HepG2 (cell line): ENCODE measurements at regions not wholly inside any gene's neighbourhood (a gene's known extent, or its start where the extent isn't known, plus 50 kb on each side); places are given as distances from the start of the nearest gene placed in this dataset.

Source experiments
- ARNT ChIP-seq: fragments of 450-650 bp; IDR thresholded peaks from 2 replicates; pipeline ENCODE4 v1.6.1; 2017
- EHMT2 ChIP-seq: fragments of 200-600 bp; sonication (generic); IDR thresholded peaks from 2 replicates; pipeline ENCODE4 v1.7.0; 2017; ENCODE audit warnings: antibody characterized with exemption, low read depth, low read length, borderline replicate concordance
- GATAD2A ChIP-seq: IDR thresholded peaks from 2 replicates; pipeline ENCODE4 v1.6.1; 2016
- NBN ChIP-seq: fragments of 450-650 bp; conservative IDR thresholded peaks from 2 replicates; pipeline ENCODE4 v1.6.1; 2017
- RBAK ChIP-seq: sonication (generic); formaldehyde crosslinking; IDR thresholded peaks from 2 replicates; pipeline ENCODE4 v1.5.1; 2020; ENCODE audit warnings: mild to moderate bottlenecking, missing genetic modification reagents
- RCOR2 ChIP-seq: IDR thresholded peaks from 2 replicates; pipeline ENCODE4 v1.6.1; 2016; ENCODE audit warnings: missing biosample characterization, missing genetic modification reagents
- SAP130 ChIP-seq: IDR thresholded peaks from 2 replicates; pipeline ENCODE4 v1.6.1; 2016; ENCODE audit warnings: low read depth
- TP53 ChIP-seq: sonication (generic); formaldehyde crosslinking; conservative IDR thresholded peaks from 2 replicates; pipeline ENCODE4 v1.4.0; 2020; ENCODE audit warnings: missing genetic modification reagents
- ZNF230 ChIP-seq: sonication (generic); formaldehyde crosslinking; IDR thresholded peaks from 2 replicates; pipeline ENCODE4 v1.4.0; 2020; ENCODE audit warnings: mild to moderate bottlenecking, missing genetic modification reagents
- ZNF781 ChIP-seq: sonication (generic); formaldehyde crosslinking; IDR thresholded peaks from 2 replicates; pipeline ENCODE4 v1.5.1; 2020; ENCODE audit warnings: borderline replicate concordance, mild to moderate bottlenecking, missing genetic modification reagents; ENCODE audit errors: not compliant biosample characterization
- ZNF792 ChIP-seq: IDR thresholded peaks from 2 replicates; pipeline ENCODE4 v1.6.1; 2016
- ZNF816 ChIP-seq: sonication (generic); formaldehyde crosslinking; IDR thresholded peaks from 2 replicates; pipeline ENCODE4 v1.8.0; 2022; ENCODE audit warnings: missing genetic modification reagents, mild to moderate bottlenecking, borderline replicate concordance
- TF ChIP-seq, protein P1 (sequence below): IDR thresholded peaks from 2 replicates; pipeline ENCODE4 v1.6.1; 2016; ENCODE audit warnings: low read depth, missing genetic modification reagents, missing compliant biosample characterization
- TF ChIP-seq, protein P2 (sequence below): sonication (generic); formaldehyde crosslinking; IDR thresholded peaks from 2 replicates; pipeline ENCODE4 v1.4.0; 2020; ENCODE audit warnings: mild to moderate bottlenecking, missing genetic modification reagents
- TF ChIP-seq, protein P3 (sequence below): sonication (generic); formaldehyde crosslinking; IDR thresholded peaks from 2 replicates; pipeline ENCODE4 v1.4.0; 2020; ENCODE audit warnings: missing genetic modification reagents, borderline replicate concordance

DNA sequence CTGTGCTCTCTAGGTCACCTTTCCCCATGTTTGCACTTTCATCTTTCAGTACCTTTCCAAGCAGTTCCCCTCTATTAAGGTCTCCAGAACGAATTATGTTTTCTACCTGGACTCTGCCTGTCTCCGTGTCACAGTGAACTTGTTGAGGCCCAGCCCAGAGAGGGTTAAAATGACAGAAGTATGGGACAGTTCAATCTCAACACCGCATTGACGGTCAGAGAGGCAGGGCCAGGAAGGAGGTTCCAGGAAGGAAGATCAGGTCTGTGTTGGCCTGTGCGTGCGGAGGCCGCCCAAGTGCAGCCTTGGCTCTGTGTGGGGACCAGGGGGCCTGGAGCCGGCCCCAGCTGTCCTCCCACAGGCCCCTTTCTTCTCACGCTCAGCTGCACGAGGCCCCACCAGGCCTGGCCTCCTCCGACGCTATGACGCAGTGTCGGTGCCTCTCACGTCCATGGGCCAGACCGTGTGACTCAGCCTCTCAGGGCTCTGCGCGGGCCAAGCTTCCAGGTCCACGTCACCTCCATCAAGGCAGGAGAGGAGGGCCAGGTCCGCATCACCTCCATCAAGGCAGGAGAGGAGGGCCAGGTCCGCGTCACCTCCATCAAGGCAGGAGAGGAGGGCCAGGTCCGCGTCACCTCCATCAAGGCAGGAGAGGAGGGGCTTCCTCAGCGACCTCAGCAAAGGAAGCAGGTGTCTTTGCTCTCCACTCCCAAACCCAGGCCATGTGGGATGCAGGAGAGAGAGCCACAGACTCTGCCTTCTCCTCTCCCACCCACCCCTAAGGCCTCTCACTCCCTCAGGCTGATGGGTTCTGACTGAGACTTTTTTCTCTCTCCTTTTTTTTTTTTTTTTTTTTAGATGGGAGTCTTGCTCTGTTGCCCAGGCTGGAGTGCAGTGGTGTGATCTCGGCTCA is 83.1 kb downstream of the CPN2 start (continued):
- TF ChIP-seq ZNF230 (no peak), SAP130 (CRISPR knock-in tag) (0 out of 2 replicates have a peak, but pooled peaks have one; percentile 8), RBAK (CRISPR knock-in tag) (no peak), ZNF781 (CRISPR knock-in tag) (no peak), ZNF816 (CRISPR knock-in tag) (no peak), EHMT2 (no peak), ZNF792 (no peak), NBN (no peak), GATAD2A (CRISPR knock-in tag) (0 out of 2 replicates have a peak, but pooled peaks have one; percentile 16), ARNT (no peak), TP53 (no peak), RCOR2 (no peak)
- TF ChIP-seq, protein P1, sequence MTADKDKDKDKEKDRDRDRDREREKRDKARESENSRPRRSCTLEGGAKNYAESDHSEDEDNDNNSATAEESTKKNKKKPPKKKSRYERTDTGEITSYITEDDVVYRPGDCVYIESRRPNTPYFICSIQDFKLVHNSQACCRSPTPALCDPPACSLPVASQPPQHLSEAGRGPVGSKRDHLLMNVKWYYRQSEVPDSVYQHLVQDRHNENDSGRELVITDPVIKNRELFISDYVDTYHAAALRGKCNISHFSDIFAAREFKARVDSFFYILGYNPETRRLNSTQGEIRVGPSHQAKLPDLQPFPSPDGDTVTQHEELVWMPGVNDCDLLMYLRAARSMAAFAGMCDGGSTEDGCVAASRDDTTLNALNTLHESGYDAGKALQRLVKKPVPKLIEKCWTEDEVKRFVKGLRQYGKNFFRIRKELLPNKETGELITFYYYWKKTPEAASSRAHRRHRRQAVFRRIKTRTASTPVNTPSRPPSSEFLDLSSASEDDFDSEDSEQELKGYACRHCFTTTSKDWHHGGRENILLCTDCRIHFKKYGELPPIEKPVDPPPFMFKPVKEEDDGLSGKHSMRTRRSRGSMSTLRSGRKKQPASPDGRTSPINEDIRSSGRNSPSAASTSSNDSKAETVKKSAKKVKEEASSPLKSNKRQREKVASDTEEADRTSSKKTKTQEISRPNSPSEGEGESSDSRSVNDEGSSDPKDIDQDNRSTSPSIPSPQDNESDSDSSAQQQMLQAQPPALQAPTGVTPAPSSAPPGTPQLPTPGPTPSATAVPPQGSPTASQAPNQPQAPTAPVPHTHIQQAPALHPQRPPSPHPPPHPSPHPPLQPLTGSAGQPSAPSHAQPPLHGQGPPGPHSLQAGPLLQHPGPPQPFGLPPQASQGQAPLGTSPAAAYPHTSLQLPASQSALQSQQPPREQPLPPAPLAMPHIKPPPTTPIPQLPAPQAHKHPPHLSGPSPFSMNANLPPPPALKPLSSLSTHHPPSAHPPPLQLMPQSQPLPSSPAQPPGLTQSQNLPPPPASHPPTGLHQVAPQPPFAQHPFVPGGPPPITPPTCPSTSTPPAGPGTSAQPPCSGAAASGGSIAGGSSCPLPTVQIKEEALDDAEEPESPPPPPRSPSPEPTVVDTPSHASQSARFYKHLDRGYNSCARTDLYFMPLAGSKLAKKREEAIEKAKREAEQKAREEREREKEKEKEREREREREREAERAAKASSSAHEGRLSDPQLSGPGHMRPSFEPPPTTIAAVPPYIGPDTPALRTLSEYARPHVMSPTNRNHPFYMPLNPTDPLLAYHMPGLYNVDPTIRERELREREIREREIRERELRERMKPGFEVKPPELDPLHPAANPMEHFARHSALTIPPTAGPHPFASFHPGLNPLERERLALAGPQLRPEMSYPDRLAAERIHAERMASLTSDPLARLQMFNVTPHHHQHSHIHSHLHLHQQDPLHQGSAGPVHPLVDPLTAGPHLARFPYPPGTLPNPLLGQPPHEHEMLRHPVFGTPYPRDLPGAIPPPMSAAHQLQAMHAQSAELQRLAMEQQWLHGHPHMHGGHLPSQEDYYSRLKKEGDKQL (CRISPR knock-in tag) = no peak
- TF ChIP-seq, protein P2, sequence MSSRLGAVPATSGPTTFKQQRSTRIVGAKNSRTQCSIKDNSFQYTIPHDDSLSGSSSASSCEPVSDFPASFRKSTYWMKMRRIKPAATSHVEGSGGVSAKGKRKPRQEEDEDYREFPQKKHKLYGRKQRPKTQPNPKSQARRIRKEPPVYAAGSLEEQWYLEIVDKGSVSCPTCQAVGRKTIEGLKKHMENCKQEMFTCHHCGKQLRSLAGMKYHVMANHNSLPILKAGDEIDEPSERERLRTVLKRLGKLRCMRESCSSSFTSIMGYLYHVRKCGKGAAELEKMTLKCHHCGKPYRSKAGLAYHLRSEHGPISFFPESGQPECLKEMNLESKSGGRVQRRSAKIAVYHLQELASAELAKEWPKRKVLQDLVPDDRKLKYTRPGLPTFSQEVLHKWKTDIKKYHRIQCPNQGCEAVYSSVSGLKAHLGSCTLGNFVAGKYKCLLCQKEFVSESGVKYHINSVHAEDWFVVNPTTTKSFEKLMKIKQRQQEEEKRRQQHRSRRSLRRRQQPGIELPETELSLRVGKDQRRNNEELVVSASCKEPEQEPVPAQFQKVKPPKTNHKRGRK (CRISPR knock-in tag) = no peak
- TF ChIP-seq, protein P3, sequence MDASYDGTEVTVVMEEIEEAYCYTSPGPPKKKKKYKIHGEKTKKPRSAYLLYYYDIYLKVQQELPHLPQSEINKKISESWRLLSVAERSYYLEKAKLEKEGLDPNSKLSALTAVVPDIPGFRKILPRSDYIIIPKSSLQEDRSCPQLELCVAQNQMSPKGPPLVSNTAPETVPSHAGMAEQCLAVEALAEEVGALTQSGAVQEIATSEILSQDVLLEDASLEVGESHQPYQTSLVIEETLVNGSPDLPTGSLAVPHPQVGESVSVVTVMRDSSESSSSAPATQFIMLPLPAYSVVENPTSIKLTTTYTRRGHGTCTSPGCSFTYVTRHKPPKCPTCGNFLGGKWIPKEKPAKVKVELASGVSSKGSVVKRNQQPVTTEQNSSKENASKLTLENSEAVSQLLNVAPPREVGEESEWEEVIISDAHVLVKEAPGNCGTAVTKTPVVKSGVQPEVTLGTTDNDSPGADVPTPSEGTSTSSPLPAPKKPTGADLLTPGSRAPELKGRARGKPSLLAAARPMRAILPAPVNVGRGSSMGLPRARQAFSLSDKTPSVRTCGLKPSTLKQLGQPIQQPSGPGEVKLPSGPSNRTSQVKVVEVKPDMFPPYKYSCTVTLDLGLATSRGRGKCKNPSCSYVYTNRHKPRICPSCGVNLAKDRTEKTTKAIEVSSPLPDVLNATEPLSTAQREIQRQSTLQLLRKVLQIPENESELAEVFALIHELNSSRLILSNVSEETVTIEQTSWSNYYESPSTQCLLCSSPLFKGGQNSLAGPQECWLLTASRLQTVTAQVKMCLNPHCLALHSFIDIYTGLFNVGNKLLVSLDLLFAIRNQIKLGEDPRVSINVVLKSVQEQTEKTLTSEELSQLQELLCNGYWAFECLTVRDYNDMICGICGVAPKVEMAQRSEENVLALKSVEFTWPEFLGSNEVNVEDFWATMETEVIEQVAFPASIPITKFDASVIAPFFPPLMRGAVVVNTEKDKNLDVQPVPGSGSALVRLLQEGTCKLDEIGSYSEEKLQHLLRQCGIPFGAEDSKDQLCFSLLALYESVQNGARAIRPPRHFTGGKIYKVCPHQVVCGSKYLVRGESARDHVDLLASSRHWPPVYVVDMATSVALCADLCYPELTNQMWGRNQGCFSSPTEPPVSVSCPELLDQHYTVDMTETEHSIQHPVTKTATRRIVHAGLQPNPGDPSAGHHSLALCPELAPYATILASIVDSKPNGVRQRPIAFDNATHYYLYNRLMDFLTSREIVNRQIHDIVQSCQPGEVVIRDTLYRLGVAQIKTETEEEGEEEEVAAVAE (CRISPR knock-in tag) = no peak
